HG02885 (cell line): ENCODE measurements at regions not wholly inside any gene's neighbourhood (a gene's known extent, or its start where the extent isn't known, plus 50 kb on each side); places are given as distances from the start of the nearest gene placed in this dataset.
A peak's percentile ranks its signal among the peaks of the same experiment; 100 is the strongest.

Source experiments
- ATAC-seq: cut with Tn5 transposase; IDR thresholded peaks from one replicate; pipeline ENCODE4 v1.9.1; 2021; ENCODE audit warnings: mild to moderate bottlenecking; ENCODE audit not compliant: unreplicated experiment, poor library complexity

DNA sequence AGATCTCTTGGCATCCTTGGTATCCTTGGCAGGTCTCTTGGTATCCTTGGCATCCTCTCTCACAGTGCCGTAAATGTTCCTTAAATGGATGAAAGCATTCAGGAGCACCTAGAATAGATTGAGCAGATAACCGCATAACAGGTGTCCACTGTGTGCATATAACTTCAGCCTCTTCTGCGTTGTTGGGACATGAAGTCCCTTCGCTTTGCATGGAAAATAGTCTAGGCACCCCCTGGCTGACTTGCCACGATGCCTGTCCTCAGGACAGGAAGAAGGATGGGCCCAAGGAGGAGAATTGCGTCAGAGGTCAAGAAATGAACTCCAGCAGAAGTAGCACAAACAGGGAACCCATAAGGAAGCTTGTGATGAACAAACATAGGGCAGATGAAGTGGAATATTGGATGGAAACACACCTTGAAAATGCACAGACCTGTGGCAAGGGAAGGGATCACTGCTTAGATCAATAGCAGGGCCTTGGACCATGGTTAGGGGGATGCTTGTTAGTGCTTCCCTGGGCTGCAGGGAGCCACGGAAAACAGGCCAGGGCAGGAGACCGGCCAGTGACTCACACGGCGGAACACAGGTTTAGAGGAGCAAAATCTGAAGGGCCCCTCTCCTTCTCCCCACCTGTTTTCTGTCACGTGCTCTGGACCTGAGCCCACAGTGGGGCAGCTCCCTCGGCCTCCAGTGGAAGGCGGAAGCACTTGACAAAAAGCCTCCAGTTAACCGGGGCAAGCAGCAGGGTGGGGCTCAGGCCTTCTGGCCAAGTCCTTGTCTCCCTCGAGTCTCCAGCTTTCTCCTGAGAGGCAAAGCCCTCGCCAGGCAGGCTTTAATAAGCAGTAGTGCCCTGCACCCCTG lies 99.2 kb upstream of the ASAP2 start:
- ATAC-seq, result no peak

DNA sequence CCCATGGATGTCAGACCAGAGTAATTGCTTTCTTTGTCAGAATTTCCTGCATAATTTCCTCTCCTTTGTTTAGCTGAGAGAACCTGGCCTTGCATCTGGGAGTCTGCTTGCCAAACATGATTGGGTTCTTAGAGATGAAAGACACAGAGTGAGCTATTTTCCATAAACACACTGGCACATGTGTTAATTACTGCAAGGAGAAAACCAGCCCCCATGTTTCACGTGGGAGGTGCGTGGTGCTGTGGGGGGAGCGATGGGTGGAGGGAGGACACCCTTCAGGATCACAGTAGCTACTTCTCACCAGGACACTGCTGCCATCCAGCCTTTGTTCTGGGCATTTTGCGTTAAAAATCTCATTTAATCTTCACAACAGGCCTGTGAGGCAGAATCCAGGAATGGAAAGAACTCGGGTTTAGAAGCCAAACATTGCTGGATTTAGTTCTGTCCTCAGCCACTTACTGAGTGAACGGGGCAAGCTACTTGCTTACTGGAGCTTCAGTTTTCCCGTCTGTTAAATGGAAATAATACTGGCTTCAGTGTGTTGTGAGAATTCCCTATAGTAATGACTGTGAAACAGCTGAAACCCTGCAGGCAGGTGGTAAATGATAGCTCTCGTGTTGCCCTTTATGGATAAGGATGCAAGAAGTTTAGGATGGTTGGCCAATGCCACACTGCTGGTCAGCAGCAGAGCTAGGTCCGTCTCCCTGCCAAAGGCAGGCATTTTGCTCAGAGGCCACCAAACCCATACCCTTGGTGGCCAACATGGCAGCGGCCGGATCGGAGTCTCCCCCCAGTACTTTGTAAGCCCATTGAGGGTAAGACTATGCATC lies 100.1 kb upstream of the ASAP2 start:
- ATAC-seq, result no peak

DNA sequence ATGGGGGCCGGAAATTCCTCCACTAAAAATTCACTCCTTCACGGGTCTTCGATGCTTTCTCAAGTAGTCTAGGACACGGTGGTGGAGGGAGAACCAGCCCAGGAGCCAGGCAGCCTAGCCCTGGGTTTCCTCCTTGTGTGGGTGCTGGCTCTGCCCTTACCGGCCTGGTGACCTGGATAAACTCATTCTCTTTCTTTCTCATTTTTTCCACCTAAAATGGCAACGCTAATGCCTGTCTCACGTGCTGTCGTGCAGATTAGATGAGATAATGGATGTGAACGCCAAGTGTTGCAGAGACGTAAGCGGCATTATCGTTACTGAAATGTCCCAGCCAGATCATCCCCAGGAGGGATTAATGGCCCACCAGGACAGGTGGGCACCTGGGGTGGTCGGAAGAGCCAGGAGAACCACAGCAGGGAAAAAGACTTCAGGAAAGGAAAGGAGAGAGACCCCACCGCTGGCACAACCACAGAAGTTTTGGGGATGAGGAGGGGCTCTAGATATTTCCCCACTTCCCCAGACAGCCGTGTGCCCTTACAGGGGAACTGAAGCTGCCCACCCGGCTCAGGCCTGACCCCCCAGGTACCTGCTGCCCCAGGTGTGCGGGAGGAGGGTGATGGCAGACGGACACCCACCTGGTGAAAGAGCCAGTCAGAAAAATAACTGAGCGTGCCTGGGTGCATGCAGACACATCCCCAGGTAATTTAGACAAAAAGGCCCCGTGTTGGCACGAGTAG lies 100.8 kb upstream of the ASAP2 start:
- no peak for ATAC-seq

GRCh38 chr2:9103663-9104277 lies 100.3 kb upstream of the MBOAT2 start:
- no peak for ATAC-seq

- ATAC-seq, result no peak
Observed at GRCh38 chr2:9102861-9103662, 99.6 kb upstream of the MBOAT2 start.

- no peak for ATAC-seq
Observed at GRCh38 chr2:9101763-9102425, 98.4 kb upstream of the MBOAT2 start.

GRCh38 chr2:9100080-9100876 lies 96.8 kb upstream of the MBOAT2 start:
- peak; percentile 56 for ATAC-seq

DNA sequence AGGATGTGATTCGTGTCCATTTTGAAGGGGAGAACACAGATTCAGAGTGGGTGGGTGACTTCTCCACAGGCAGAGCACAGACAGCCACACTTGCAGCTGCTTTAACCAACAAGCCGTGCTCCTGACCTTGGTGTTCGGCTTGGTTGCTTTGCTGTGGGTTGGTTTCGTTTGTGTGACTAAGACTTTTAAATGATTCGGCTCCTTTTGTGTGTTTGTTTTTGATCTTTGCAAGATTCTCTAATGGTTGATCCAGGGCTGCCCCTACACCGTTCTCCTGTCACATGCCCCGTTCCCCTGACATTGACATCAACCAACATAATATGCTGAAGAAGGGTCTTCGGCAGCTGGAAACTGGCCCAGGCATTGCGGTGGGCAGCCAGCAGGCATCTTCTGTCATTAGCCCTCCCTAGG lies 95.9 kb upstream of the MBOAT2 start:
- peak; percentile 82 for ATAC-seq

GRCh38 chr2:9097892-9098291 lies 94.4 kb upstream of the MBOAT2 start:
- ATAC-seq, result no peak

DNA sequence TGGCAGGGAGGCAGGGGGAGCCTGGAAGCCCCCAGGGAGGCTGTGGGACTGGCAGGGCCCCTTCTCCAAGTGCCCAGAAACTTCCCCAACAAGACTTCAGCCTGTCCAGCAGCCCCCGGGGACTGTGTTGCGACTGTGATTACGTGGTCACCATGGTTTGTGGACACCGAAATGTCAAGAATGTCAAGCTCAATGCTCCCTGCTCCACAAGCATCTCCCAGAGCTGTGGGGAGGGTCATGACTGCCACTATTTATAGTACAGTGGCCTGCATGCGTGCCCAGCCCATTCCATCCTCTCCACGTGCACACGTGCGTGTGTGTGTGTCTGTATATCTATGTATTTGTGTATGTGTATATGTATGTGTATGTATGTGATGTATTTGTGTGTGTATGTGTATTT lies 93.8 kb upstream of the MBOAT2 start:
- no peak for ATAC-seq

DNA sequence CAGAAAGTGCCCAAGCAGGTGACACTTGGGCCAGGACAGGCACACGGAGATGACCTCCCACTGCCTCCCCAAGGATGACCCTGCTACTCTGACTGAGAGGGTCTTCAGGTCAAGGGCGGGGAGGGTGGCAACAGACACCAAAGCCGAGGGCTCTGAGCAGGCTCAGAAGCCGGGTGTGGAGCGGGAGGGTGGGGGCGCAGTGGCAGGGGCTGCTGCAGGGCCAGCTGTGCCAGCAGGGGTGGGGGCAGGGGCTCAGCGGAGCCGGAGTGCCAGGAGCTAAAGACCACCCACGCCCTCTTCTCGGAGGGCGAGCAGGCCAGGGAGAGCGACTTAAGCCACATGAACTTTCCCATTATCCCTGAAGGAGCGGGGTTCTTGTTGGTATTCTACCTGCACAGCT lies 93.3 kb upstream of the MBOAT2 start:
- ATAC-seq, result no peak

GRCh38 chr2:9095690-9096089 lies 92.2 kb upstream of the MBOAT2 start:
- ATAC-seq, result no peak

DNA sequence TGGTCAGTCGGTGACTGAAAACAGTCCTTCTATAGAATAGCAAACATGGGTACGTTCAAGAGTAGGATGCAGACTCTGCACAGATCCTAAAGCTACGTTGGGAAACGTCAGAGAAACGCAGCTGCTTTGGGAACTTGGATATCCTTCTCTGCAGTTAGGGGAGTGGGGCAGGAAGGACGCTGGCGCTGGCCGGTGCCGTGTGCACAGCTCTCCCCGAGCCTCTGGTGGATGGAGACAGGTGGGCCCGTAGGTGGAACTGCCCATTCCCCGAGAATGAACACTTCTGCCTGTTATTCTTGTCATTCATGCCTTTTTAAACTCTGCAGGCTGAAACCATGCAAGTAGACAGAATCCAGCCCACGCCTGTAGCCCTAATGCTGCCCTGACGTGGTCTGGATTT lies 91.7 kb upstream of the MBOAT2 start:
- ATAC-seq, result no peak

DNA sequence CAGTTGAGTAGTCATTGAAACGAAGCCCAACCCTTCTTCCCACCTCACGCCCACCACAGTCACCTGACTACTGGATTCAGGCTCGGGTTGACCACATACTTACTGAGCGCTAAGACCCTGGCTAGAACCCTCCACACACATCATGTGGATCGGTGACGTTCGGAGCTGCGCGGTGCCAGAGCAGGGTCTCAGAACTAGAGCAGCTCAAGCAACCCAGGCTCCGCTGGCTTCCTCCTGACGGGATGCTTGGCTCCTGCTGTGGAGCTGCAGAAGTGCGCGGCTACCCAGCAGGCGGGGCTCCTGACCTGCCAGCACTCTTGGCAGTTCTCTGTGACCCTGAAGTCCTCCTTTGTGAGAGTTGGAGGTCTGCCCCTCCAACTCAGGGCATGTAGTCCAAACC lies 90.6 kb upstream of the MBOAT2 start:
- no peak for ATAC-seq

DNA sequence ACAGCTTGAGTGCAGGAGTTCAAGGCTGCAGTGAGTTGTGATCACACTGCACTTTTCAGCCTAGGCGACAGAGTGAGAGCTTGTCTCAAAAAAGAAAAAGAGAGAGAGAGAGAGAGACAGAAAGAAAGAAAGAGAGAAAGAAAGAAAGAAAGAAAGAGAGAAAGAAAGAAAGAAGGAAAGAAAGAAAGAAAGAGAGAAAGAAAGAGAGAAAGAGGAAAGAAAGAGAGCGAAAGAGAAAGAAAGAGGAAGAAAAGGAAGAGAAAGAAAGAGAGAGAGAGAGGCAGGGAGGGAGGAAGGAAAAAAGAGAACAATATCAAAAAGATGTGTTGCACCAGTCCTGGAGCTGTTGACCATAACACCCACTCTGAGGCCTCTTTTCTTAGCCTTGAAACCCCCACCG lies 89.8 kb upstream of the MBOAT2 start:
- no peak for ATAC-seq

- ATAC-seq, result peak; percentile 91
Observed at GRCh38 chr2:9092383-9093282, 89.1 kb upstream of the MBOAT2 start.

GRCh38 chr2:9091811-9092210 lies 88.3 kb upstream of the MBOAT2 start:
- no peak for ATAC-seq
